Smooth muscle cell (in vitro differentiated cells): ENCODE measurements at regions not wholly inside any gene's neighbourhood (a gene's known extent, or its start where the extent isn't known, plus 50 kb on each side); places are given as distances from the start of the nearest gene placed in this dataset.

Source experiments
- DNase-seq: peaks from one replicate; lab custom pipeline; 2025; ENCODE audit not compliant: unreplicated experiment; lab: John Stamatoyannopoulos, UW
- H2AFZ ChIP-seq: fragments of 200-600 bp; sonication (generic); 2 replicates; pipeline ENCODE4 v1.6.0; 2016; ENCODE audit warnings: antibody characterized with exemption, low read depth, mild to moderate bottlenecking
- H3F3A ChIP-seq: fragments of 200-600 bp; sonication (generic); 2 replicates; pipeline ENCODE4 v1.6.0; 2017; ENCODE audit warnings: antibody characterized with exemption, low read depth
- H3K27ac ChIP-seq: fragments of 200-600 bp; sonication (generic); 2 replicates; pipeline ENCODE4 v1.5.1; 2016; ENCODE audit warnings: low read depth, mild to moderate bottlenecking
- H3K27me3 ChIP-seq: fragments of 200-600 bp; sonication (generic); 2 replicates; pipeline ENCODE4 v1.6.1; 2016; ENCODE audit warnings: low read depth, mild to moderate bottlenecking
- H3K36me3 ChIP-seq: fragments of 200-600 bp; sonication (generic); 2 replicates; pipeline ENCODE4 v1.5.1; 2016; ENCODE audit warnings: low read depth
- H3K4me1 ChIP-seq: fragments of 200-600 bp; sonication (generic); 2 replicates; pipeline ENCODE4 v1.5.1; 2016; ENCODE audit warnings: low read depth
- H3K4me2 ChIP-seq: fragments of 200-600 bp; sonication (generic); 2 replicates; pipeline ENCODE4 v1.6.0; 2016; ENCODE audit warnings: mild to moderate bottlenecking
- H3K4me3 ChIP-seq: fragments of 200-600 bp; sonication (generic); 2 replicates; pipeline ENCODE4 v1.5.1; 2016; ENCODE audit warnings: mild to moderate bottlenecking
- H3K79me2 ChIP-seq: fragments of 200-600 bp; sonication (generic); 2 replicates; pipeline ENCODE4 v1.6.0; 2016; ENCODE audit warnings: low read depth, mild to moderate bottlenecking
- H3K9ac ChIP-seq: fragments of 200-600 bp; sonication (generic); 2 replicates; pipeline ENCODE4 v1.6.0; 2016; ENCODE audit warnings: low read depth
- H3K9me3 ChIP-seq: fragments of 200-600 bp; sonication (generic); replicated peaks from 2 replicates; pipeline ENCODE4 v1.5.1; 2016; ENCODE audit warnings: low read depth
- H4K20me1 ChIP-seq: fragments of 200-600 bp; sonication (generic); 2 replicates; pipeline ENCODE4 v1.6.0; 2016; ENCODE audit warnings: low read depth
- CTCF ChIP-seq: fragments of 200-600 bp; sonication (generic); IDR thresholded peaks from 2 replicates; pipeline ENCODE4 v1.5.1; 2017; ENCODE audit warnings: borderline replicate concordance, mild to moderate bottlenecking, antibody characterized with exemption; ENCODE audit not compliant: insufficient read depth, poor library complexity, severe bottlenecking
- WGBS: methylation state at CpG from one replicate; pipeline ENCODE4 v1.1.7; 2016; ENCODE audit warnings: low lambda C conversion rate; 5-methylcytosine and 5-hydroxymethylcytosine counted together

DNA sequence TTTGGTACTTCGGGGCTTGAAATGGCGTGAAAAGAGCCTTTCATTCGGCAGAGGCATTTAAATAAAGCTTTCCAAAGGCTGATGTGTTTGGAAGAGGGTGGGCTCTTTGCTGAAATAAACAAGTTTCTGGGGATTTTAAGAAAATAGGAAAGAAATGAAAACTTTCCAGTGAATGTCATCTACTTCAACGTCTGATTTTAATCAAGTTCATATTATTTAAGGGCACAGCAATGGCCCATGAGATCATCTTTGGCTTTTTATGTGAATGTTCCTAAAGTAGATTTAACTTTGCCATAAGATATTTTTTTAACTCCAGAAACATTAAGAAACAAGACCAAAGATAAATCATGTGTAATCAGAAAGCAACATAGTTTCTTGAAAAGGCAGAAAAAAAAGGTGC, 69.8 kb upstream of the TTC29 start:
- Histone ChIP-seq H3K27ac (no peak overlapping the region), H3K9ac (no peak overlapping the region), H3K4me3 (no peak overlapping the region), H3F3A (no peaks in the 10 kb centered on the region), H3K79me2 (no peaks in the 10 kb centered on the region), H3K4me1 (no peaks in the 10 kb centered on the region), H3K27me3 (no peaks in the 10 kb centered on the region), H4K20me1 (no peaks in the 10 kb centered on the region), H3K36me3 (no peaks in the 10 kb centered on the region), H3K4me2 (no peak overlapping the region), H3K9me3 (no peaks in the 10 kb centered on the region), H2AFZ (no peak overlapping the region)
- DNase-seq = no peak
- no peak for TF ChIP-seq CTCF
- WGBS = 53% methylated on average over 4 of the region's 4 CpGs

DNA sequence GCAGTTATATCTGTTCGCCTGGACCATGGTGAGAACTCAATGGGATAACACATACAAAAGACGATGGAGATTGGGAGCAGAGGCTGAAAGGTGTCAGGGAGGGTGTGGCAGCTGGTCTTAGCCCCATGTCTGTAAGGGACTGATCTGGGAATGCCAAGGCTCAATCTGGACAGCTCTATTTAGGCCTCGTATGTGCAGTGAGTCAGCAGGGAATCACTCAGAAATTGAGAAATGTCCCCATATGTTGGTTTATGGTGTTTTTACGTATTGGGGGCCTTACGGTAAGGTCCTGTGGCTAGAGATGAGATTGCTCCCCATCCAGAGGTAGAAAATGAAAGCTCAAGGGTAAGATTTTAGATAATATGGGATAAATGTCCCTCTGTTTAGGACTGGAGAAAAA, 71.4 kb upstream of the TTC29 start:
- 61% methylated on average over 5 of the region's 5 CpGs for WGBS

GRCh38 chr4:147019091-147019490, 73.4 kb upstream of the TTC29 start:
- H3K27ac ChIP-seq = no peak overlapping the region
- H4K20me1 ChIP-seq = no peaks in the 10 kb centered on the region
- H3K79me2 ChIP-seq = no peaks in the 10 kb centered on the region
- H3K4me1 ChIP-seq = no peaks in the 10 kb centered on the region
- no peaks in the 10 kb centered on the region for H3K36me3 ChIP-seq
- no peak for DNase-seq
- H3F3A ChIP-seq = no peaks in the 10 kb centered on the region
- H3K4me3 ChIP-seq = no peak overlapping the region
- no peak overlapping the region for H3K9ac ChIP-seq
- no peak overlapping the region for H3K4me2 ChIP-seq
- peak; percentile 55 for TF ChIP-seq CTCF
- no peak overlapping the region for H2AFZ ChIP-seq
- no peaks in the 10 kb centered on the region for H3K9me3 ChIP-seq
- WGBS = 49% methylated on average over 2 of the region's 2 CpGs
- H3K27me3 ChIP-seq = no peaks in the 10 kb centered on the region

More for the DNA sequence above, 71.4 kb upstream of the TTC29 start:
- H4K20me1 ChIP-seq = no peaks in the 10 kb centered on the region
- H3K9ac ChIP-seq = no peak overlapping the region
- no peaks in the 10 kb centered on the region for H3F3A ChIP-seq
- no peaks in the 10 kb centered on the region for H3K27me3 ChIP-seq
- no peaks in the 10 kb centered on the region for H3K79me2 ChIP-seq
- H3K4me1 ChIP-seq = no peaks in the 10 kb centered on the region
- H3K4me3 ChIP-seq = no peak overlapping the region
- no peak for DNase-seq
- TF ChIP-seq CTCF = no peak
- H3K27ac ChIP-seq = no peak overlapping the region
- no peaks in the 10 kb centered on the region for H3K36me3 ChIP-seq
- H3K9me3 ChIP-seq = no peaks in the 10 kb centered on the region
- H3K4me2 ChIP-seq = no peak overlapping the region
- no peak overlapping the region for H2AFZ ChIP-seq

DNA sequence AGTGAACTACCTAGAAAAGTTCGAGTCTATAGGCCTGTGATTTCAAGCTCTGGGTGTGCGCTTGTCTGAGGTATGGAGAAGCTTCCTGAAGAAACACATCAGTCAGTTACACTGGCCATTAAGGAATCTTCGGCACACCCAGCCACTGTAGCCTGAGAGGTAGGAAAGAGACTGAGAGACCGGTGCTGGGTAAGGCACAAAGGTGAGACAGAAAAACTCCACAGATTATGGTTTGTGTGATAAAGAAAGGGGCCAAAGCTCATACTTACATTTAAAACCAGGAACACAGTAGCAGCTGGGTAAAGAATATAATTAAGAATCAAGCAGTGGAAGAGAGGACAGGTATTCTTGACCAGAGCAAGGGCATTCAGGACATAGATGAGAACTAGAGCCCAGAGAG, 74.8 kb upstream of the TTC29 start:
- H3K4me1 ChIP-seq = no peaks in the 10 kb centered on the region
- no peak overlapping the region for H3K4me2 ChIP-seq
- H4K20me1 ChIP-seq = no peaks in the 10 kb centered on the region
- H3K27ac ChIP-seq = no peak overlapping the region
- TF ChIP-seq CTCF = no peak
- H3K4me3 ChIP-seq = no peak overlapping the region
- H3K79me2 ChIP-seq = no peaks in the 10 kb centered on the region
- no peak overlapping the region for H3K9ac ChIP-seq
- no peaks in the 10 kb centered on the region for H3F3A ChIP-seq
- WGBS = 79% methylated on average over 4 of the region's 4 CpGs
- H3K9me3 ChIP-seq = no peaks in the 10 kb centered on the region
- DNase-seq = no peak
- H2AFZ ChIP-seq = no peak overlapping the region
- H3K27me3 ChIP-seq = no peaks in the 10 kb centered on the region
- no peaks in the 10 kb centered on the region for H3K36me3 ChIP-seq
